ENCODE measurements at regions not wholly inside any gene's neighbourhood (a gene's known extent, or its start where the extent isn't known, plus 50 kb on each side); places are given as distances from the start of the nearest gene placed in this dataset.

DNA sequence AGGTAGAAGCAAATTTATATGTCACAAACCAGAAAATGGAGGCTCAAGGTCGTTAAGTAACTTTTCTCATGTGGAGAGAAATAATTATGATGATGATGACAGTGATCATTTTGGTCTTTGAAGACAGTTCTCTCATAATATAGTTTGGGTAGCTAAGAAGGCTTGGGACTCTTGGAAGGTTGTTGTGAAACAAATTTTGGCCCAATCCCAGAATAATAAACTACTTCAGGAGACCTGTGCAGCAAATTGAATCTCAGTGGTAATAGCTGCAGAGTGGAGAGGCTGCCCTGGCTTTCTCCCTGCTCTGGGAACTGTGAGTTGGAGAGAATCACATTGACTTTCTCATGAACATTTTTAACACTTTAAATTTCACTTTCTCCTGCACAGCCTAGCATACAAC is 217.2 kb upstream of the BOD1L1 start:
- CTCF ChIA-PET, result interaction anchor here (1.1 to 1.4 kb wide), 2 partner anchors 14 to 15 kb away, joined by 3 to 4 read pairs; no protein-coding TSS in a partner anchor
- Histone ChIP-seq H3F3A (replicated peaks; ENCODE audit: insufficient read depth) (no peaks in the 10 kb centered on the region), H3K4me1 (ENCODE audit: control insufficient read depth in 1 of 2, insufficient read depth in 2 of 2, low read depth in 1 of 2, low read length in 1 of 2) (peaks cover 0 to 5% of the 10 kb centered on the region in 2 experiments; a peak in 1 of 4 replicates), H3K4me3 (ENCODE audit: low read depth in 2 of 2, low read length in 1 of 2) (no peak overlapping the region), H3K9me3 (no peaks in the 10 kb centered on the region), H3K79me2 (ENCODE audit: insufficient read depth) (no peaks in the 10 kb centered on the region), H3K36me3 (replicated peaks in 1 of 2; ENCODE audit: control insufficient read depth in 1 of 2, insufficient read depth in 2 of 2, low read length in 1 of 2) (no peaks in the 10 kb centered on the region), H3K27ac (ENCODE audit: low read depth in 2 of 2, low read length in 1 of 2) (no peak overlapping the region), H3K4me2 (no peak overlapping the region), H3K9me2 (no peaks in the 10 kb centered on the region), H3K27me3 (ENCODE audit: insufficient read depth) (no peaks in the 10 kb centered on the region), H2AFZ (ENCODE audit: low read depth) (no peak overlapping the region), H4K20me1 (ENCODE audit: insufficient read depth) (no peaks in the 10 kb centered on the region), H3K9ac (no peak overlapping the region)
- POLR2A ChIA-PET, result no interaction called here
- 25% methylated on average over 1 of the region's 1 CpG for WGBS (ENCODE audit: low lambda C conversion rate)
- no peak for DNase-seq
- TF ChIP-seq PBX3 (IDR thresholded peaks at IDR 0.05), result no peak
- no peak for TF ChIP-seq ZBTB33 (IDR thresholded peaks at IDR 0.05; ENCODE audit: borderline replicate concordance, low read depth)
- TF ChIP-seq GATA2 (CRISPR knock-in tag; IDR thresholded peaks at IDR 0.05), result no peak
- TF ChIP-seq EZH2phosphoT487 (IDR thresholded peaks at IDR 0.05; ENCODE audit: borderline replicate concordance, low read depth), result no peak

GRCh38 chr4:13849778-13850177 is 222.3 kb upstream of the BOD1L1 start:
- H3K9me3 ChIP-seq, result no peaks in the 10 kb centered on the region
- no peak for DNase-seq
- TF ChIP-seq, protein P1, sequence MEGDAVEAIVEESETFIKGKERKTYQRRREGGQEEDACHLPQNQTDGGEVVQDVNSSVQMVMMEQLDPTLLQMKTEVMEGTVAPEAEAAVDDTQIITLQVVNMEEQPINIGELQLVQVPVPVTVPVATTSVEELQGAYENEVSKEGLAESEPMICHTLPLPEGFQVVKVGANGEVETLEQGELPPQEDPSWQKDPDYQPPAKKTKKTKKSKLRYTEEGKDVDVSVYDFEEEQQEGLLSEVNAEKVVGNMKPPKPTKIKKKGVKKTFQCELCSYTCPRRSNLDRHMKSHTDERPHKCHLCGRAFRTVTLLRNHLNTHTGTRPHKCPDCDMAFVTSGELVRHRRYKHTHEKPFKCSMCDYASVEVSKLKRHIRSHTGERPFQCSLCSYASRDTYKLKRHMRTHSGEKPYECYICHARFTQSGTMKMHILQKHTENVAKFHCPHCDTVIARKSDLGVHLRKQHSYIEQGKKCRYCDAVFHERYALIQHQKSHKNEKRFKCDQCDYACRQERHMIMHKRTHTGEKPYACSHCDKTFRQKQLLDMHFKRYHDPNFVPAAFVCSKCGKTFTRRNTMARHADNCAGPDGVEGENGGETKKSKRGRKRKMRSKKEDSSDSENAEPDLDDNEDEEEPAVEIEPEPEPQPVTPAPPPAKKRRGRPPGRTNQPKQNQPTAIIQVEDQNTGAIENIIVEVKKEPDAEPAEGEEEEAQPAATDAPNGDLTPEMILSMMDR (IDR thresholded peaks at IDR 0.05), result no peak
- TF ChIP-seq USF2 (IDR thresholded peaks at IDR 0.05; ENCODE audit: borderline replicate concordance, low read depth, low read length) (no peak), JUND (IDR thresholded peaks at IDR 0.05) (no peak)
- POLR2A ChIA-PET, result no interaction called here
- H3K27me3 ChIP-seq (ENCODE audit: insufficient read depth), result no peaks in the 10 kb centered on the region
- H3K4me2 ChIP-seq, result no peak overlapping the region
- no peak overlapping the region for H2AFZ ChIP-seq (ENCODE audit: low read depth)
- H3K36me3 ChIP-seq (replicated peaks in 1 of 2; ENCODE audit: control insufficient read depth in 1 of 2, insufficient read depth in 2 of 2, low read length in 1 of 2), result no peaks in the 10 kb centered on the region
- H3K9me2 ChIP-seq, result no peaks in the 10 kb centered on the region
- H3K27ac ChIP-seq (ENCODE audit: low read depth in 2 of 2, low read length in 1 of 2), result no peak overlapping the region
- H3K9ac ChIP-seq, result no peak overlapping the region
- no peaks in the 10 kb centered on the region for H4K20me1 ChIP-seq (ENCODE audit: insufficient read depth)
- no peaks in the 10 kb centered on the region for H3K4me1 ChIP-seq (ENCODE audit: control insufficient read depth in 1 of 2, insufficient read depth in 2 of 2, low read depth in 1 of 2, low read length in 1 of 2)
- H3K79me2 ChIP-seq (ENCODE audit: insufficient read depth), result no peaks in the 10 kb centered on the region
- H3K4me3 ChIP-seq (ENCODE audit: low read depth in 2 of 2, low read length in 1 of 2), result no peak overlapping the region
- CTCF ChIA-PET, result no interaction called here
- H3F3A ChIP-seq (replicated peaks; ENCODE audit: insufficient read depth), result no peaks in the 10 kb centered on the region
- WGBS (ENCODE audit: low lambda C conversion rate), result 71% methylated on average over 2 of the region's 2 CpGs

Data from SK-N-SH (cell line).